ENCODE measurements at regions not wholly inside any gene's neighbourhood (a gene's known extent, or its start where the extent isn't known, plus 50 kb on each side); places are given as distances from the start of the nearest gene placed in this dataset.
"Not testable (repeated sequence)": the region's sequence is repeated elsewhere in the genome, so short reads cannot be mapped to it uniquely, and the experiment has no call there.

DNA sequence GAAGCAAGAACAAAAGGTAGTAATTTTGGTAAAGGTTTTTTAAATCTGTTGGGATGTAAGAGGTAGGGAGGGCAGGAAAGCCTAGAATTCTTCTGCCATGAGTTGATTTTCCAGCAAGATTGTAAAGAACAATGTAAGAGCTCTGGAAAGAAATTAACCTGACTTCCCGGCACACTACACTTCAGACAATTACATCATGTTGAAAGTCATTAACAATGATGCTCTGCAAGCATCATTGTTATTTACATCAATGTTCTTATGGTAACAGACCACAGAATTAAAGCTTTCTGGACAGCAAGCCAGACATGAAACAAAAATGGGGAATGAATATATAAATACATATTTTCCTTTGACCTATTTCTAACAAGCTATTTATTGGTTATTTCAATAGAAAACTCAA lies 342.2 kb downstream of the CEP170 start:
- not testable (repeated sequence) for DNase-seq (ENCODE audit: low spot score)

DNA sequence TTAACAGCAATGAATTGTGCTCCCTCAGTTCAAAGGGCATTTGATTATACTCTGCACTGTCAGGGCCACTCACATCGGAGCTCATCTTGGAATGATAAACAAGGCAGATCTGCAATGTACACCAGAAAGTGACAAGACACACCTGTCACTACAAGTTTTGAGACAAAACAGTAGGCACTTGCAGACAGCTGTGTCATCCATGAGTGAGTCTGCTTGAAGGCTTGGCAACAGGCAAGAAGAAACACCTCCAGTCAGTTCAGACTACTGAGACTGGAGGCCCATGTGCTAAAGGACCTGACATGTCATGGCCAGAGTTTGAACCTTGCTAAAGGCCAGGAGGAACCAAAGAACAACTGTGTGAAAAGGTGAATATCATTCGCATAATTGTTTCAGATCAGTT lies 354.5 kb downstream of the CEP170 start:
- not testable (repeated sequence) for DNase-seq (ENCODE audit: low spot score)

DNA sequence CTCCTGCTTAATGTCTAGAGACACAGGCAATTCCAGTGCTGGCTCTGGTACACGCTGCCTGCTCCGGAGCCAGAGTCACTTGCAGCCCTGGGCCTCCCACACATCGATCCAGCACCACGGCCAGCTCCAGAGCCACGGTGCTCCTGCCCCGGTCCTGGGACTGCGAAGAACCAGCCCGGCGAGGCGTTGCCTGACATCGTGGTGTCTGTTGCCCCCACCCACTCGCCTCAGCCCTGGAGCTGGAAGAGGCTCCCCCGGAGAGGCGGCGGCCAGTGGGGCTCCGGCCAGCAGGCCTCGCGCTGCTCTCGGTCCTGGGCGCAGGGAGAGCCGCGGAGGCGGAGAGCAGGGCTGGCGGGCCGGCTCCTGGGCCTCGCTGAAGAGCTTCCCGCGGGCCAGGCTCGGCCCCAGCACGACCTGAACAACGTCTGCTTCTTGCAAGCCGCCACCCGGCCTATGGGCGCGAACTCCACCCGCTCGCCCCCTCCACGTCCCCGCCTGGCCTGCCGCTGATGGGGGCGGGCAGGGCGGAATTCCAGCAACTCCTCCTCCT lies 364.8 kb downstream of the CEP170 start:
- no peak for DNase-seq (ENCODE audit: low spot score)

DNA sequence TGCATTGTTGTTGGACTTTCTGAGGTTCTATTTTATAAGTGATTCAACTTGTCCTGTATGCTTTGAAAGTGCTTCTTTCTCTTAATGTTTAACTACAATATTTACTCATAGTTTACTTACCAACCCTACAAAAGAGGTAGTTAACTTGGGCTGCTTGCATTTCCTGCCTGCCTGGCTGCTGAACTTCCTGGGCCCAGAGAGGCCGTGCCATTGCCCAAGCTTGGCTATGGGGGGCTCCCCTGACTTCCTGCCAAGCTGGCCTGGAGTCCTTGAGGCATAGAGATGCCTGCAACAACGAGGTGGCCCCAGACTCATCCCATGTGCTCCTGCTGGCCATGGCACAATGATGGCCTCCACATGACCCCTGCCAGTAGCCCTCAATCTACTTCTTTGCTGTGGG lies 361.6 kb upstream of the PLD5 start:
- no peak for DNase-seq (ENCODE audit: low spot score)

DNA sequence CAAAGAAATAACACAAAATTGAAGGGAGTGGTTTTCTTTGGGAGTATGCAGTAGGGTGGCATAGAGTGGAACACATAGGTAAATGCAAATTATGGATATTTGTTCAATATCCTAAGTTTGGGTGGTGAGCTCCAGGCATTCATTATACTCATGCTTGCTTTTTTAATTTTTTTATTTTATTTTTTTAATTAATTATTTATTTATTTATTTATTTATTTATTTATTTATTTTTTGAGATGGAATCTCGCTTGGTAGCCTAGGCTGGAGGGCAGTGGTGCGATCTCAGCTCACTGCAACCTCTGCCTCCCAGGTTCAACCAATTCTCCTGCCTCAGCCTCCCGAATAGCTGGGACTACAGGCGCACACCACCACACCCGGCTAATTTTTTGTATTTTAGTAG lies 355.5 kb upstream of the PLD5 start:
- not testable (repeated sequence) for DNase-seq (ENCODE audit: low spot score)

DNA sequence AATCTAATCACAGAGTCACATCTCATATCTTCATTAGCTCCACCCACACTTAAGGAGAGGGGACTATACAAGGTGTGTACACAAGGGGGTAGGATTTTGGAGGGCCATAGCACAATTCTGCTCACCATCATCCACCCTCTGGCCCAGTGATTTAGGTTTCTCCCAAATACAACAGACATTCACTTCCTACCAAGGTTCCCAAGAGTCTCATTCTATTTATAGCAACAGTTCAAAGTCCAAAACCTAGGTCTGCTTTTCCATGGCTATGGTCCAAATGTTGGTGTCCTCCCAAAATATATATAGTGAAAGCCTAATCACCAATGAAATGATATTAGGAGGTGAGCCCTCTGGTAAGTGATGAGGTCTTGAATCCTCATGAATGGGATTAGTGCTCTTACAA lies 353.2 kb upstream of the PLD5 start:
- no peak for DNase-seq (ENCODE audit: low spot score)

DNA sequence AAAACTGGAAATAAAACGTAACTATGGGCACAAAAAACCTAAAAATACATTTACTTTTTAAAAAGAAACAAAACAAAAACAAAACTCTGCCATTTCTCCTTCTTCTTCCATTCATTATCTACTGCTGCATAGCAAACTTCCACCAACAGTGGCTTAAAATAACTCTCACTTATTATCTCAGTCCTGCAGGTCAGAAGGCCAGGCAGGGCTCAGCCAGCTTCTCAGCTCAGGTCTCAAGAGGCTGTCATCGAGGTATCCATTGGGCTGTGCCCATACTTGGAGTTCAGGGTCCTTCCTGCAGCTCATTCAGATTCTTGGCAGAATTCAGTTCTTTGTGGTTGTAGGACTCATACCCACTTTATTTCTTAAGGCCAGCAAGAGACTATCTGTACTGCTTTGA lies 352.7 kb upstream of the PLD5 start:
- DNase-seq (ENCODE audit: low spot score), result no peak

DNA sequence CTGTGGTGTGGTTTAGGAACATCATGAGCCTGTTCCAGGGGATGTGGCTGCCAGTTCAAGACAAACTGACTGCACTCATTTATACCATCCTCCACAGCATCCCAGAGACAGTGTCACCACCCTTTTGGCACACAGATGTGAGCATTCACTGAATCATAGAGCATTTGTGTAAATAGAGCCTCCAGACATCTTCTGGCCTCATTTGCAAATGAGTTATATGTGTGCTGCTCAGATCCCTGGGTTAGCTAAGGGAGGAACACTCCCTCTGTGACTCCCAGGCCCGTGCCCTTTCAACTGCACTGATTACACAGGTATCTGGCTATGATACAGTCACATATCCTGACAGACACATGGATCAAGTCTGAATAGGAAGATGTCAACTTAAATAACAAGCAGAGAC lies 351.5 kb upstream of the PLD5 start:
- no peak for DNase-seq (ENCODE audit: low spot score)

DNA sequence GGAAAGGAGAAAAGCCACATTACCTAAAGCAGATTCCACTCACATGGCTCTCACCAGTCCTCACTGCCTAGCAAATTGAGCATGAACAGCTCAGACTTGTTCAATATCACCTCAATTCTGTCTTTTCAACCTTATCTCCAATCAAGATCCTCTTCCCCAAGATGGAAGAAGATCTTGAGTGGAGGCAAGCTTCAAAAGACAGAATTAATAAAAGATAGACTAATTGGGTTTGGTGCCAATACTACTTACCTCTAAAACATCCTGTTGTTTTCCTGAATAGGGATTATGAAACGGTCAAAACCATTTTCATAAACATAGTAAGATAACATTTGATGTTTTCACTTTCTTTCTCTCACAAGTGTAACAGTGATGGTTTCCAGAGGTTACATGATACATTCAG lies 349.2 kb upstream of the PLD5 start:
- DNase-seq (ENCODE audit: low spot score), result no peak

DNA sequence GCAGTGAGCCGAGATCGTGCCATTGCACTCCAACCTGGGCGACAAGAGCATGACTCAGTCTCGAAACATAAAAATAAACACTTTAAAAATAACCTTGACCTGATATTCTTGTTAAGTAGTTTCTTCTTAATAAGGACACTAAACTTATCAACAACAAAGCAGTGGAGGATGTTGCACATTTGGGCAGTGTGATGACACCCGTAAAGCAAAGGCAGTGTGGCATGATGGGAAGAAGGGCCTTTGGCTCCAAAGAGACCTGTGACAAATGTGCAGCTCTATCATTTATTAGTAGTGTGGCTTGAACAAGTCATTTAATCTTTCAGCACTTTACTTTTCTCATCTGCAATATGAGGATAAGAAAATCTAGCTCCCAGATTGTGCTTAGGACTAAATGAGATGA lies 348.0 kb upstream of the PLD5 start:
- DNase-seq (ENCODE audit: low spot score), result no peak

DNA sequence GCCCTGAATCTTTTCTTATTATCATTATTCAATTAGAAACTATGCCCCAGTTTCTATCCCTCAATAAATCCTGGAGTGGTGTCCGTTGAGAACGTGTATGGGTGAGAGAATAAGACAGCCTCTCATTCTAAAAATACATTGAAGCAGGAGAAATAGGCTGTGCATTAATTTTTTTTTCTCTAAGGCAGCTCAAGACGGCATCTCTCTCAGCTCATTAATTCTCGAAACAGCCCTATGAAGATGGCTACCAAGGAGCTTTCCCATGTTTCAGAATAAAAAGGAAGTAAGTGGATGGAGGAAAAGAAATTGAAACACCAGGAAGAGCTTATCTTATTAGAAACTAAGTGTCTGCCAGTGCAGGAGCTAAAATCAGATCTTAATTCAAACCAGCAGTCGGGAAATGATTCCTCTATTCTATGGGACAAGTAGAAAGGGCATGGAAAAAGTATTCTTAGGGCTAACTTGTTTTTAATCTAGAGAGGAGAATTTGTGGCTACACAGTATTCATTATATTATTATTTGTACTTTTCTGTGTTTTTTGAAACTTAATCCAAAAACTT lies 347.1 kb upstream of the PLD5 start:
- no peak for DNase-seq (ENCODE audit: low spot score)

DNA sequence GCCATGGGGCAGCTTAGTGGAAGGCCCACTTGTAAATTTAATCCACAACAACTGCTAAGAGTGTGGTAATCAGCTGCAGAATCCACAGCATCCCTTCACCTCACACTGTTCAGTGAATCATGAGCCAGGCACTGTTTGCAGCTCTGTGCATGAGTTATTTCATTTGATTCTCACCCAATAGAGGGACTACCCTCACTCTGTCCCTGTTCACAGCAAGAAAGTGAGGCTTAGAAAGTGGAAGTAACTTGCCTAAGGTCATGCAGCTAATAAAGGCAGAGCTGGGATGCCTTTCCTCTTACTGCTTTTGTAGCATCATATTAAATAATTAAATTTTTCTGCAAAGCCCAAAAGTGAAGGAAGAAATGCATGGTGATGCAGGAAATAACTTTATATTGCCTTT lies 346.5 kb upstream of the PLD5 start:
- DNase-seq (ENCODE audit: low spot score), result no peak

DNA sequence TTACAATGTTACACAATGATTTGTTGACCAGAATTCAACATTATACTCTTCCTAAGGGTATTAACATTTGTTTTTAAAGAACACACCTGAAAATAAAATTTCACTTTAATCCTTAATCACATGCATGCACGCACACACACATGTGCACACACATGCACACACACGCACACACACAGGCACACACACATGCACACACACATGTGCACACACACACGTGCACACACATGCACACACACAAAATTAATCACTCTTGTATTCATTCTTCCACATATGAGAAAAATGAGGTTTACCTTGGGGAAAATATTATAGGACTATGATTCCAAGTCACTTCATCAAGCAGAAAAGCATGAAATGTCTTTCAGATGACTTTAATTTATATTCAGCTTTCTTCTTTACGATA lies 331.8 kb upstream of the PLD5 start:
- no peak for DNase-seq (ENCODE audit: low spot score)

DNA sequence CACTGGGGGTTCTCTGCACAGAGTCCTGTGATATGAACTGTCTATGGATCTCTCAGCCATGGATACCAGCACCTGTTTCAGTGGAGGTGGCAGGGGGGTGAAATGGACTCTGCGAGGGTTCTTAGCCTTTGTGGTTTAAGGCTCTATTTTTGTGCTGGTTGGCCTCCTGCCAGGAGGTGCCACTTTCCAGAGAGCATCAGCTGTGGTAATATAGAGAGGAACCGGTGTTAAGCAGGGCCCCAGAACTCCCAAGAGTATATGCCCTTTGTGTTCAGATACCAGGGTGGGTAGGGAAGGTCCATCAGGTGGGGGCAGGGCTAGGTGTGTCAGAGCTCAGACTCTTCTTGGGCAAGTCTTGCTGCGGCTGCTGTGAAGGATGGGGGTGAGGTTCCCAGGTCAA lies 330.0 kb upstream of the PLD5 start:
- no peak for DNase-seq (ENCODE audit: low spot score)

DNA sequence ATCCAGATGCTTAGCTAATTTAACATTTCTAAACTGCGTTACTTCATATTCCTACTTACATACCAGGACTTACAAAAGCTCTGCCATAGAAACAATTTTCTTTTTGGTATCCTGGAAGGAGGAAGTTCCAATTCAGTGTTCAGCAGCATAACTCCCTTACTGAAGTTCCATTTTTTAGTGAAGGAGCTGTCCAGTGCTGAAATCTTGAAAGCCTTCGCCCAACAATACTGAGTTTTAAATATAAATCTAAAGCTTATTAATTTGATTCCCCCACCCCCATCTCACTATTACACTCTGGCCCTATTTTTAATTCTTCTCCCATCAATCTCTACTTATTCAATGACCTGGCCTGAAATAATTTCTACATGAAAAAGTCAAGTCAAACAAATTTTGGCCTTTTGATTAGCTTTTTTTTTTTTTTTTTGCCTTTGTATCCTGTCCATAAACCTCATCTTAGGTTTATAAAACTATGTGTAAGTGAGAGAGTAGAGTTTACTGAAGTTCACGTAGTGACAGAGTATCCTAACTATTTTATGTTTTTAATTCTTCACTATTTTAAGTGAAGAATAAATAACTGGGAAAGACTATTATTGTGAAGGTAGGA lies 323.0 kb upstream of the PLD5 start:
- DNase-seq (ENCODE audit: low spot score), result no peak

DNA sequence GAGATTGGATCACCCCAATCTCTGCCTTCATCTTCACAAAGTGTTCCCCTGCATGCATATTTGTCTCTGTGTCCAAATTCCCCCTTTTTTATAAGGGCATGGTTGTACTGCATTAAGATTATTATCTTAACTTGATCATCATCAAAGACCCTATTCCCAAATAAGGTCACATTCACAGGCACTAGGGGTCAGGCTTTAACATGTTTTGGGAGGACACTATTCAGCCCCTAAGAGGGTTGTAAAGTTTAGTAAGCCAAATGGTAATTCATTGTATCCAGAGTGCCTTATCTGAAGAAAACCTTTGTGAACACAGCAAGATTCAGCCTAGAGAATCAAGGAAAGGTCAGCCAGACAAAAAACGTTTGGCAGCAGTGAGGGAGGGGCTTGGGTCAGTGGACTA lies 317.6 kb upstream of the PLD5 start:
- DNase-seq (ENCODE audit: low spot score), result no peak

DNA sequence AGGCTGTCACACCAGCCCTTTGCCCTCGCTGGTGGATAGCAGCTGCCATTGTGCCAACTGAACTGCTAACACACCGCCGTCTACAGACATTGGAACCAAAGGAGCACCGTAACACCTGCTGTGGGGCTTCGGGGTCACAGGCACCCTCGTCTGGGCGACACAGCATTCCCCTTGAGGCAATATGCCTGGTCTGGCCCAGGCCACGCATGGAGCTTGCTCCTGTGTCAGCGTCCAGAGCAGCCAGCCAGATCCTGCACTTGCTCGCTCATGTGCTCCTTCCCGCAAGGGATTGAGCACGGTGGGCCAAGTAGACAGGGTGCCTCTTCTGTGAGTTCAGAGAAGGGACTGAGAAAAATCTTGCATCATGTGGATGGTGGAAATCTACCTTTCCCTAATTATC lies 314.6 kb upstream of the PLD5 start:
- no peak for DNase-seq (ENCODE audit: low spot score)

DNA sequence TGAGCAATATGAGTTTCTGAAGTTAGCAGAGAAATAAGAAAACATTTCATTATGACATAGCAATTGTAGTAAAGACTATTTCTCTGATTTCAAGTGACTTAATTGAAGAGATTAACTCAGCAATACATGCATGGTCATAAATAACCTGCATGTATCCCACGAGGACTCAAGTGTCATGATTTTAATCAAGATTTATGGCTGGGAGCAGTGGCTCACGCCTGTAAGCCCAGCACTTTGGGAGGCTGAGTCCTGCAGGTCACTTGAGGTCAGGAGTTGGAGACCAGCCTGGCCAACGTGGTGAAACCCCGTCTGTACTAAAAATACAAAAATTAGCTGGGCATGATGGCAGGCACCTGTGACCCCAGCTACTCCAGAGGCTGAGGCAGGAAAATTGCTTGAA lies 311.9 kb upstream of the PLD5 start:
- no peak for DNase-seq (ENCODE audit: low spot score)

DNA sequence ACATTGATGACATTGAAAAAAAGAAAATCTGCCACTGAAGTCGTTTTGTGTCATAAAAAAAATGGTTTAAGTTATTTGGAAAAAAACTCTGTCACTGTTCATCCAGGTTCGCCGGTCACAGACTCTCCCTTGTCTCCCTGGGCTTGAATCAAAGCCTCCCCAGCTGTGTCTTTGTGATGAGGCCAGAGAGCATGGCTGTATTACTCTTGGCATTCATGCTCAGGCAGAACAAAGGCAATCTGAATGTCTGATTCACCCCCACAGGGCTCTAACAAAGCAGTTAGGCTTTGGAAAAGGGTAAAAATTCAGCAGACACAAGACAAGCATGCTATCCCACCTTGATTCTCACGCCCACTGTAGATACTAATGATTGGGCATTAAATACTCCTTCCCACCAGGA lies 304.3 kb upstream of the PLD5 start:
- DNase-seq (ENCODE audit: low spot score), result no peak

DNA sequence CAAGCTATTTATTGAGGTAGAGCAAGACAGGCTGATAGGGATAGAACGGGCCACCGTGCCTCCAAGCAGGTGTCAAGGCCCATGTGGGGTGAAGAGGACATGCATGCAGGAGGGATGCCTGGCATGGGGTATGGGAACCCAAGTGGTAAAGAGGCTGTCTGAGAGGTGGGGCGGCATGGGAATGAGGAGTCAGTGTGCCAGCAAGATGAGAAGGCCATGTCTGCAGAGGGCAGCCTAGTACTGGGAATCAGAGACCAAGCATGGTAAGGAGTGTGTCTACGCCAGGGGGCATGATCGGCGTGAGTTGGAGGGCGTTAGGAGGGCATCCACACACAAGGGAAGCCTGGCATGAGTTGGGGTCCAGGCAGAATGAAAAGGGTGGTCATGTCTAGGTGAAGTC lies 303.7 kb upstream of the PLD5 start:
- no peak for DNase-seq (ENCODE audit: low spot score)

DNA sequence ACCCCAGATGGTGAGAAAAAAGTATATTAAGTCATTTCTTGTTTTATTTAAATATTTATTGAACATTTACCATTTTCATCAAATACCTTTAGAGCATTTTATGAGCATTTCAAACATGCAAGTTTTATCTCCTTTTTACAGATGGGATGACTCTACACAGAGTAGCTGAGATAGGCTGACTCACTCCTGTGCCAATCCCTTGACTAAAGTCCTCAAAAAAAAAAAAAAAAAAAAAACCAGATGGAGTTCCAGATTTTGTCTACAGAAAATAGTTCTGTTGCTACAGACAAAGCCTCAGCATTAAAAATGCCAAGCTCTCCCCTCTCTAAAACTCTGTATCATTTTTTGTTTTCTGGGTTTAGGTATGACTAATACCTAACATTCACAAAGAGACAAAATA lies 303.0 kb upstream of the PLD5 start:
- DNase-seq (ENCODE audit: low spot score), result peak; percentile 18

DNA sequence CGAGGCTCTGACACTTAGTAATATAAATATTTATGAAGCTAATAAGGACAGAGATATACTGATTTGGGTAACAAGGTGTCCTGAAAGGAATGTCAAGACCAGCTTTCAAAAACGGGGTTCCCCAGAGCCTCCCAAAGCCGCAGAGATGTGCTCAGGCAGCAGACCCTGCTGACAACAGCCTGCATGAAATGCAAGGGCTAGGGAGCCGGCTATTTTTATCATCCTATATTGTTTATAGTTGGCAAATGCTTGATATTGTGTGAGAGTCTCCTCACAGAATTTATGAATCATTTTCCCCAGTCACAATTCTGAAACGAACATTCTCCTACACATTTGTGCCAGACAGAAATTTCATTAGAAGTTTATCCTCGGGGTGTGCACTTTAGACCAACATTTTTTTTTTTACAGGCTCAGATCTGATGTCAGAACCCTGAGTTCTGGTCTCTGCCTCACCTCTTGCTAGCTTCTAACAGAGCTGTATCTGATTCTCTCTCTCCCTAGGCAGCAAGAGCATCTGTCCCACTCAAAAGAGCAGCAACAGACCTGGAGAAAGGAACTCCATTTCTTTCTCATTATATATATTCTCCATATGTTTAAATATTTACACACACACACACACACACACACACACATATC lies 302.3 kb upstream of the PLD5 start:
- DNase-seq (ENCODE audit: low spot score), result no peak

DNA sequence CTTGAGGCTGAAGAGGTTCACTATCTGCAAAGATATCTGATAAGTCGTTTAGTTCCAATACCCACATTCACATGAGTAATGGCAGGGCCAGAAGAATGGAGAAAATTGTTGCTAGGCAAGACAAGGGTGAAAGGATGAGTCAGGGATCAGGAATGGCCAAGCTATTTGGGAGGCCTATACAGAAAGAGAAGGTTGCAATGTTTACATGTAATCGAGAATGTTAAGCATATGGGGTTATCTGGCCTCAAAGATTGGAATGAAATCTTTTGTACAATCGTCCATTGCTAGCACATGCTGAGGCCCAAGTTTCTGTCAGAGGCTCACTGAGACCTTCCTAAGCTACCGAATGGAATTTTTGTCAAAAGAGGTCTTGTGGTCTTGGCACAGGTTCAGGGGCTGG lies 299.9 kb upstream of the PLD5 start:
- DNase-seq (ENCODE audit: low spot score), result no peak
